Activated effector memory CD4-positive, alpha-beta T cell treated with Interleukin-2 at 50 U/mL for 16 hours (primary cell): ENCODE measurements at regions not wholly inside any gene's neighbourhood (a gene's known extent, or its start where the extent isn't known, plus 50 kb on each side); places are given as distances from the start of the nearest gene placed in this dataset.

ENCODE experiments used
- DNase-seq: peaks from one replicate; pipeline ENCODE4 v3.0.0-alpha.2; 2020

- no peak for DNase-seq
Measured at GRCh38 chr16:6021276-6021943, 923.8 kb upstream of the EEF2KMT start.

GRCh38 chr16:6020162-6020985 is 922.8 kb upstream of the EEF2KMT start:
- no peak for DNase-seq

- no peak for DNase-seq
Measured at GRCh38 chr16:6019490-6019991, 921.9 kb upstream of the EEF2KMT start.

- no peak for DNase-seq
Measured at GRCh38 chr16:6018848-6019489, 921.4 kb upstream of the EEF2KMT start.

GRCh38 chr16:6016530-6017184 is 919.1 kb upstream of the EEF2KMT start:
- no peak for DNase-seq

- no peak for DNase-seq
Measured at GRCh38 chr16:6012716-6013115, 915.1 kb upstream of the EEF2KMT start.

GRCh38 chr16:6009151-6009550 is 911.6 kb upstream of the EEF2KMT start:
- no peak for DNase-seq

GRCh38 chr16:6008670-6009069 is 911.1 kb upstream of the EEF2KMT start:
- DNase-seq: no peak

- DNase-seq: no peak
Measured at GRCh38 chr16:5993356-5993755, 895.8 kb upstream of the EEF2KMT start.

- no peak for DNase-seq
Measured at GRCh38 chr16:5982979-5983378, 885.4 kb upstream of the EEF2KMT start.

GRCh38 chr16:5979905-5980550 is 882.4 kb upstream of the EEF2KMT start:
- no peak for DNase-seq

- DNase-seq: no peak
Measured at GRCh38 chr16:5977329-5977728, 879.7 kb upstream of the EEF2KMT start.

- DNase-seq: no peak
Measured at GRCh38 chr16:5972747-5973146, 875.2 kb upstream of the EEF2KMT start.

GRCh38 chr16:5971924-5972323 is 874.3 kb upstream of the EEF2KMT start:
- DNase-seq: no peak

GRCh38 chr16:5971106-5971505 is 873.5 kb upstream of the EEF2KMT start:
- DNase-seq: no peak

GRCh38 chr16:5966004-5966403 is 868.4 kb upstream of the EEF2KMT start:
- DNase-seq: no peak

- DNase-seq: no peak
Measured at GRCh38 chr16:5965321-5965720, 867.7 kb upstream of the EEF2KMT start.

GRCh38 chr16:5951486-5951885 is 853.9 kb upstream of the EEF2KMT start:
- DNase-seq: no peak

GRCh38 chr16:5944971-5945370 is 847.4 kb upstream of the EEF2KMT start:
- DNase-seq: no peak

- no peak for DNase-seq
Measured at GRCh38 chr16:5938607-5939006, 841.0 kb upstream of the EEF2KMT start.

- no peak for DNase-seq
Measured at GRCh38 chr16:5932906-5933305, 835.3 kb upstream of the EEF2KMT start.

GRCh38 chr16:5928476-5929065 is 831.0 kb upstream of the EEF2KMT start:
- DNase-seq: no peak
